AG08395 (cell line): ENCODE measurements at regions not wholly inside any gene's neighbourhood (a gene's known extent, or its start where the extent isn't known, plus 50 kb on each side); places are given as distances from the start of the nearest gene placed in this dataset.

Source experiments
- DNase-seq: peaks from one replicate; pipeline ENCODE4 v3.0.0; 2012; ENCODE audit warnings: mixed read lengths, low spot score

DNA sequence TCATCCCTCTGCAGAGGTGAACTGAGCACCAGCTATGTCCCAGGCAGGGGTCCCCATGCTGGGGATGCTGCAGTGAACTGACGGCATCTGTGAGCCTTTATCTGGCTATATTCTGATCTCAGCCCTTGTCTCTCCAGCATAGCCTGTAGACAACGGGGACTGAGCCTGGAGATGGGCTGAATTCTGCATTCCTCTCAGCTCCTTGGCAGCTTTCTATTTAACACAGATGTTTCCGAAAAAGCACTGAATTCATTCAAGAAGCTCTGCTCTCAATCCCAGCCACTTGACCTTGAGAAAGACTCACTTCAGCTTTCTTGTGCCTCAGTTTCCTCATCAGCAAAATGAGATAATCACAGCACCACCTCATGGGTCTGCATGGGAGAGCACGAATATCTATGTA lies 204.4 kb upstream of the PMEPA1 start:
- DNase-seq, result no peak

DNA sequence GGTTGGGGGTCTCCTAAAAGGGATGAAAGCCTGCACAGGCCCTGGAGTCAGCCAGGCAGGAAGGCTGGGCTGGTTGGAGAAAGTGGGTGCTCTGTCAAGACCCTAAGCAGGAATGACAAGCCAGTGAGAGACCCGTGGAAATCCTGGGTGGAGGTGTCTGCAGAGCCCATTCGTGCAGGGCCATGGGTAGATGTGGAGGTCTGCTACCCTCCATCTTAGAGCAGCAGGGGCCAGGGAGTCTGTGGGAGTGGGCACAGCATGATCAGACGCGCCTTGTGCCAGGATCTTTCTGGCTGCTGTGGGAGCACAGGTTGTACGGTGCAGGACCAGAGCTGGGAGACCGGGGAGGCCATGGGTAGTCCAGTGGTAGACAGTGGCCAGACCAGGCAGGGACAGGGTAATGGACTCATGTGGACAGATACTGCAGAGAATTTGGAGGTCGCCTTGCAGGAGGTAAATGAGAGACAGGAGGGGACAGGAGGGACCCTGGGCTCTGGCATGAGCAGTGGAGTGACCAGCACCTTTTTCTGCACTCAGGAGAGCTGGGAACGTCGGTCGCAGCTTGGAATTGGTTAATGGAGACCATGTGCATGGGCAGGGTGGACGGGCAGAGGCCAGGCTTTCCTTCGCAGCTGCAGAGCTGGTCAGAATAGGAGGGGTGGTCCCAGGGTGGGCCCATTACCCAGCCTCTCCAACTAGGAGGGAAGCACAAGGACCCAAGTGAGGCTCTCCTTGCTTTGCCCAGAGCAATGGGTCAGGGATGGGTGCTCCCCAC lies 203.5 kb upstream of the PMEPA1 start:
- DNase-seq, result no peak

GRCh38 chr20:57912227-57912582 lies 202.4 kb upstream of the PMEPA1 start:
- DNase-seq, result no peak

- DNase-seq, result peak; percentile 11
Measured at GRCh38 chr20:57911512-57912226, 201.9 kb upstream of the PMEPA1 start.

DNA sequence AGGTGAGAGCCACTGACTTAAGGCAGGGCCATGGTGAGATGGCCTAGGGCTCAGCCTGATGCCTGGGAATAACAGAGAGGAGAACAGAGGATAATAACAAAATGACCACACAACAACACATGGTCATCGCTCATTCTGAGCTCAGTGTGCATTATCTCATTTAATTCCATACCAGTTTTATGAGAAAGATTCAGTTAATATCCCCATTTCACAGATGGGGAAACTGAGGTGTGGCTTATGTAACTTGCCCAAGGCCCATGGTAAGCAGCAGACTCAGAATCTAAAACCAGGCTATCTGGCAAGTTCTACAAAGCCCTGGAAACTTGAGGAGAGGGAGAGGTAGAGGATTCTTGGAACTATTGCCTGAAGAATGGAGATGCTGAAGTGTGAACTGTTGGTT lies 200.9 kb upstream of the PMEPA1 start:
- no peak for DNase-seq

- no peak for DNase-seq
Measured at GRCh38 chr20:57909763-57910331, 200.0 kb upstream of the PMEPA1 start.

- no peak for DNase-seq
Measured at GRCh38 chr20:57908704-57909630, 199.2 kb upstream of the PMEPA1 start.

GRCh38 chr20:57908226-57908625 lies 198.4 kb upstream of the PMEPA1 start:
- no peak for DNase-seq

DNA sequence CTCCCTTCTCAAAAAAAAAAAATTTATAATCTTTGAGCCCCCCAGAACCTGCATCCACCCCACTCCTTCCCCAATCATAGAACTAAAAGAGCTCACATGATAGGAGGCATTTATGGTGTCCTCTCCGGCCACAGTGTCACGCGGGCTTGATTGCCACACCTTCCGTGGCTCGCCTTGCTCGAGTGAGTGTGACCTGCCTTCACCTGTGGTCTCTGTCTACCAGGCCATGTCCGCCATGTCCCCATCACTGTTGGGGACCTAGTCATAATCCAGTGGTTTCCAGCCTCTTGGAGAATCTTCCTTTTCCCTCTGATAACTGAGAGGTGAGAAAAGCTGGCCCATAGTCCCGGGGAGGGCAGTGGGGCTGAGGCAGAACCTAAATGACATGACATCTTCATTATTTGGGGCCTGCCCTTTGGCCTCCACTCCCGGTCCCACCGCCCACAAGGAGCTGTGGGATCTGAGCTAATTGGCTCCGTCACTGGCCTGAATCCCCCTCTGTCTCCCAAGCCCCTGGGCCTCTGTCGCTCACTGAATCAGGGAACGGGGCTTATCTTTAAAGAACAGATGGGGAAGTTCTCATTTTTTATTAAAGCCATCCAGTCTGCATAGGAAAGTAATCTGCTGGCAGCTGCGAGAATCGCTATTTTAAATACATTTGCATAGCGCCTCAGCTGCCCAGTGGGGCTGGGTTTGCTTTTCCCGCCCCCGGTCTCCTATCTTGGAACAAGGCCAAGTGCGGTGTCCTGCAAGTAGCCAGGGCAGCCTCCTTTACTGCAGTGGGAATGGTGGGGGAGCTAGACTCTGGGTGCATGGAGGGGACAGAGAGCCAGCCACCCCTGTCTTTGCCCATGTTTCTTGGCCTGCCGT lies 197.6 kb upstream of the PMEPA1 start:
- no peak for DNase-seq

GRCh38 chr20:57905448-57905847 lies 195.6 kb upstream of the PMEPA1 start:
- DNase-seq, result no peak

- DNase-seq, result no peak
Measured at GRCh38 chr20:57904314-57905105, 194.7 kb upstream of the PMEPA1 start.

DNA sequence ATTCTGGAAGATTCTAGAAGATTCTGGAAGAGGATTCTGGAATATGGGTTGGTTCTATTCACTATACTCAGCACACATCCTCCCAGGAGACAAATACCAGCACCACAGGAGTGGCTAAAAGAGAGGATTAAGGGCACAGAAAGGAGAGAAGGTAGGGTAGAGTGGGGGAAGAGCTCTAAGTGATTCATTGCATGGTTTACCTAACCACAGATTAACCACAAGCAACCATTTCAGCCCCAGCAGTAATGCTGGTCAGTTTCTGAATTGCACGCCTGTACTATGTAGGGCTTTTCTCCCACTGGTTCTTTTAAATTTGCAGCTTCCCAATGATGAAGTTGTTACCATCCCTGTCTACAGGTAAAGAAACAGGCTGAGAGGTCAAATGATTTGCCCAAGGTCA lies 192.7 kb upstream of the PMEPA1 start:
- DNase-seq, result peak; percentile 91

GRCh38 chr20:57901526-57901925 lies 191.7 kb upstream of the PMEPA1 start:
- no peak for DNase-seq

DNA sequence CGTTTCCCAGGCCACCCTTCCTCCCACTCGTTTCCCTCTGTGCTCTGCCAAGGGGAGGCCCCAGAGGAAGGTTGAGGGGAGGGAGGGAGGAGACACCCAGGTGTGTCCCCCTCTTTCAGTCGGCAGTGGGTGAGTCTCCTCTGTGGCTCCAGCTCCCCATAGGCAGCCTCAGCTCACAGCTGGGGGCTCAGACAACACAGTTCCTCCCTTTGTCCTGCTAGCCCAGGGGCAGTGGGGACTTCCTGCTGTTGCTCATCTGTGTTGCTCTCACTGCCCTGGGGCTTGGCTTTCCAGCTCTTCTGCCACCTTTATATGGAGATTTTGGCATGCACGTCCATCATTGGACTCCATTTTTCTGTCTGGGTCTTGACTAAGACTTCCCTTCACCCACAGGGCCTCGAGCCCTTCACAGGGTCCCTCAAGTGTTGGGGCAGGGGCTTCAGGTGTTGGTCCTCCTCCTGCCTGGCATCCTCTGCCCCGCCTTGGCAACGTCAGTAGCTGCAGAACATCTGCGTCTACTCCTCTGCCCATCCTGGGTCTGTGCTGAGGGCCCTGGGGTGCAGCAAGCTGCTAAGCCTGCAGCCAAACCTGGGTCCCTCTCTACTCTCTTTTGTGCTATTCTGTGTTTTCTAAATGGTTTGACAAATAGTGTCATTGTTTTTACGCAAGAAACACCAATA lies 190.6 kb upstream of the PMEPA1 start:
- no peak for DNase-seq

DNA sequence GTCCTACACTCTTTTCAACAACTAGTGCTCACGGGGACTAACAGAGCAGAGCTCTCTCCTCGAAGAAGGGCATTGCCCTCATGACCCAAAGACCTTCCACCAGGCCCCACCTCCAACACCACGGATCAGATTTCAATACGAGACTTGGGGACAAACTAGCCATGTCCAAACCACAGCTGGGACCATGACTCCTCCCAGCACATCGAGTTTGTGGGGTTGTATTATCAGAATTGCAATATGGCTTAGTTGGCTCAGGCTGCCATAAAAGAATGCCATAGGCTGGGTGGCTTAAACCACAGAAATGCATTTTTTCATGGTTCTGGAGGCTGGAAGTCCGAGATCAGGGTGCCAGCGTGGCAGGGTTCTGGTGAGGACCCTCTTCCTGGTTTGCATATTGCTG lies 189.7 kb upstream of the PMEPA1 start:
- no peak for DNase-seq

- DNase-seq, result no peak
Measured at GRCh38 chr20:57898332-57898731, 188.5 kb upstream of the PMEPA1 start.

GRCh38 chr20:57897891-57898290 lies 188.1 kb upstream of the PMEPA1 start:
- no peak for DNase-seq

- DNase-seq, result no peak
Measured at GRCh38 chr20:57897156-57897874, 187.5 kb upstream of the PMEPA1 start.

DNA sequence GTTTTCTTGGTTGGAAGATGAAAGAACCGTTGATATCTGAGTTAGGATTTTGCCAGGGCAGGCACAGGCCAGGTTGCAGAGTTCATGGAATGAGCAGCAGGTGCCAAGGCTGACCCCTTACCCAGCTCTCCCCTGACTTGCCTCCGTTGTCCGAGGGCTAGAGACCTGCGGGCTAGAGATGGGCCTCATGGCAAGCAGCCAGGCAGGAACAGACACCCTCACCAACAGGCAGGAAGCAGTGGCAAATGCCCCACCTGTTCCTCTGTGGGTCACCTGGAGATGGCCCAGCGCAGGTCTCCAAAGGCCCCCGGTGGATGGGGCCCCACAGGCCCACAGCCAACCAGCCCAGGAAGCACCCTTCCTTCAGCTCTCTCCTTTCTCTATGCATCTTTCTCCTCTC lies 186.7 kb upstream of the PMEPA1 start:
- DNase-seq, result no peak
